ENCODE measurements at regions not wholly inside any gene's neighbourhood (a gene's known extent, or its start where the extent isn't known, plus 50 kb on each side); places are given as distances from the start of the nearest gene placed in this dataset.

DNA sequence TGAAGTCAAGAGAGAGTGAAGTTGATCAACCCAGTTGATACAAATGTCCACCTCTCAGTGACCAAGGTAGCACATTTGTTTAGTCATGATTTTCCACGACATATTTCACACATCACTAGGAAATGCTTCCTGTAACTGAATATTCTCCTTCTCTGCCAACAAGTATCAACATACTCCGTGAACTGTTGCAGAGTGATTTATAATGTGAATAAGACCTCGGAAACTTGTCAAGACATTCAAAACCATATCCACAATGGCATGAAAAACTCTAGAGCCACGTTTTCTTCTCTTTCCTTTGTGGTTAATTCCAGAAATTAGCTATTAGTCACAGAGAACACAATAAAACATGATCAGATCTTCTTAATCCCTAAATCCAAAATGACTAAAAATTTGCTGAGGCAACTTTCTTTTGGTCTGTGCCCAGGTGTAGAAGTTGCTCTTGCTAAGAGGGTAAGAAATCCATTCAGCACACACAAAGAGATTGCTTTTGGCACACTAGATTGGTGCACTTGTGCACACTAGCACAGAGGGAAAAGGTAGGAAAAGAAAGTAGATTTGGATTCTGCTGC is 244.3 kb upstream of the NRIP1 start:
- TF ChIP-seq ZNF335 (tag by site-specific recombination; conservative IDR thresholded peaks at IDR 0.05) (no peak), TRIM28 (IDR thresholded peaks at IDR 0.05; ENCODE audit: borderline replicate concordance, low read length) (no peak), REST (tag by site-specific recombination; IDR thresholded peaks at IDR 0.05) (no peak), HOXA7 (CRISPR knock-in tag; IDR thresholded peaks at IDR 0.05; ENCODE audit: borderline replicate concordance) (no peak), ZSCAN30 (tag by site-specific recombination; IDR thresholded peaks at IDR 0.05) (no peak), SALL2 (tag by site-specific recombination; IDR thresholded peaks at IDR 0.05; ENCODE audit: borderline replicate concordance) (no peak), KLF9 (tag by site-specific recombination; IDR thresholded peaks at IDR 0.05; ENCODE audit: low read depth) (no peak), ZNF132 (tag by site-specific recombination; IDR thresholded peaks at IDR 0.05; ENCODE audit: borderline replicate concordance) (no peak)
- TF ChIP-seq, protein P1, sequence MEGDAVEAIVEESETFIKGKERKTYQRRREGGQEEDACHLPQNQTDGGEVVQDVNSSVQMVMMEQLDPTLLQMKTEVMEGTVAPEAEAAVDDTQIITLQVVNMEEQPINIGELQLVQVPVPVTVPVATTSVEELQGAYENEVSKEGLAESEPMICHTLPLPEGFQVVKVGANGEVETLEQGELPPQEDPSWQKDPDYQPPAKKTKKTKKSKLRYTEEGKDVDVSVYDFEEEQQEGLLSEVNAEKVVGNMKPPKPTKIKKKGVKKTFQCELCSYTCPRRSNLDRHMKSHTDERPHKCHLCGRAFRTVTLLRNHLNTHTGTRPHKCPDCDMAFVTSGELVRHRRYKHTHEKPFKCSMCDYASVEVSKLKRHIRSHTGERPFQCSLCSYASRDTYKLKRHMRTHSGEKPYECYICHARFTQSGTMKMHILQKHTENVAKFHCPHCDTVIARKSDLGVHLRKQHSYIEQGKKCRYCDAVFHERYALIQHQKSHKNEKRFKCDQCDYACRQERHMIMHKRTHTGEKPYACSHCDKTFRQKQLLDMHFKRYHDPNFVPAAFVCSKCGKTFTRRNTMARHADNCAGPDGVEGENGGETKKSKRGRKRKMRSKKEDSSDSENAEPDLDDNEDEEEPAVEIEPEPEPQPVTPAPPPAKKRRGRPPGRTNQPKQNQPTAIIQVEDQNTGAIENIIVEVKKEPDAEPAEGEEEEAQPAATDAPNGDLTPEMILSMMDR (tag by site-specific recombination; IDR thresholded peaks at IDR 0.05), result no peak
- TF ChIP-seq, protein P2, sequence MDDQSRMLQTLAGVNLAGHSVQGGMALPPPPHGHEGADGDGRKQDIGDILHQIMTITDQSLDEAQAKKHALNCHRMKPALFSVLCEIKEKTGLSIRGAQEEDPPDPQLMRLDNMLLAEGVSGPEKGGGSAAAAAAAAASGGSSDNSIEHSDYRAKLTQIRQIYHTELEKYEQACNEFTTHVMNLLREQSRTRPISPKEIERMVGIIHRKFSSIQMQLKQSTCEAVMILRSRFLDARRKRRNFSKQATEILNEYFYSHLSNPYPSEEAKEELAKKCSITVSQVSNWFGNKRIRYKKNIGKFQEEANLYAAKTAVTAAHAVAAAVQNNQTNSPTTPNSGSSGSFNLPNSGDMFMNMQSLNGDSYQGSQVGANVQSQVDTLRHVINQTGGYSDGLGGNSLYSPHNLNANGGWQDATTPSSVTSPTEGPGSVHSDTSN (CRISPR knock-in tag; IDR thresholded peaks at IDR 0.05), result no peak

Measured in HEK293 (cell line).